Spleen (tissue), 11 donors: ENCODE measurements at regions not wholly inside any gene's neighbourhood (a gene's known extent, or its start where the extent isn't known, plus 50 kb on each side); places are given as distances from the start of the nearest gene placed in this dataset.

ENCODE experiments used
- DNase-seq: peaks from one replicate; pipeline ENCODE4 v3.0.0-alpha.2; 2020
- H3K27ac ChIP-seq, 8 donors: fragments of 200-600 bp; sonication (generic) in 7 of 8; 1 replicate in 4 of 8; 2 replicates in 4 of 8; pipeline versions ENCODE4 v1.5.0 to v1.8.0; 2016 to 2021; ENCODE audit warnings: inconsistent platforms in 4 of 8, mild to moderate bottlenecking in 4 of 8, moderate library complexity in 1 of 8
- H3K27me3 ChIP-seq, 7 donors: fragments of 200-600 bp; sonication (generic) in 6 of 7; replicated peaks in 1 of 7; 1 replicate in 4 of 7; 2 replicates in 3 of 7; pipeline versions ENCODE4 v1.5.0 to v1.8.0; 2016 to 2021; ENCODE audit warnings: inconsistent platforms in 3 of 7, mild to moderate bottlenecking in 1 of 7
- H3K36me3 ChIP-seq, 6 donors: fragments of 200-600 bp; sonication (generic) in 5 of 6; 1 replicate in 4 of 6; 2 replicates in 2 of 6; pipeline versions ENCODE4 v1.5.0 to v1.8.0; 2016 to 2021; ENCODE audit warnings: inconsistent platforms in 2 of 6
- H3K4me1 ChIP-seq, 6 donors: fragments of 200-600 bp; sonication (generic) in 5 of 6; 1 replicate in 3 of 6; 2 replicates in 3 of 6; pipeline versions ENCODE4 v1.5.0 to v1.8.0; 2016 to 2021; ENCODE audit warnings: inconsistent platforms in 3 of 6
- H3K4me3 ChIP-seq, 8 donors: fragments of 200-600 bp; sonication (generic) in 7 of 8; 1 replicate in 4 of 8; 2 replicates in 4 of 8; pipeline versions ENCODE4 v1.5.0 to v1.8.0; 2016 to 2021; ENCODE audit warnings: inconsistent platforms in 4 of 8, mild to moderate bottlenecking in 4 of 8, moderate library complexity in 2 of 8
- H3K9me3 ChIP-seq, 8 donors: fragments of 200-600 bp; sonication (generic) in 7 of 8; 1 replicate in 4 of 8; 2 replicates in 4 of 8; pipeline versions ENCODE4 v1.5.0 to v1.8.0; 2016 to 2021; ENCODE audit warnings: inconsistent platforms in 4 of 8
- POLR2A ChIP-seq, 3 donors: fragments of 450-650 bp; IDR thresholded peaks; one replicate each; pipeline ENCODE4 v1.5.1; 2017; ENCODE audit warnings: antibody characterized with exemption in 3 of 3, mild to moderate bottlenecking in 1 of 3
- POLR2AphosphoS5 ChIP-seq, 3 donors: sonication (generic); formaldehyde crosslinking; IDR thresholded peaks; one replicate each; pipeline ENCODE4 v1.5.1; 2017; ENCODE audit warnings: antibody characterized with exemption in 3 of 3
- WGBS, 5 donors: extraction: QIAGEN DNeasy Blood & Tissue Kit in 3 of 5; methylation state at CpG; one replicate each; pipeline versions ENCODE4 v1.1.5 to v1.1.7; 2013 to 2018; 5-methylcytosine and 5-hydroxymethylcytosine counted together
- intact Hi-C: fragments of 100-400 bp; cut with DNase I; formaldehyde crosslinking; loops from one replicate; pipeline ENCODE4 v1.15.0; 2023; ENCODE audit warnings: low total_unique reads
- TF ChIP-seq, protein P1 (sequence below), 11 experiments: fragments of 200-600 bp in 7 of 11; fragments of 450-650 bp in 4 of 11; sonication (generic) in 4 of 11; IDR thresholded peaks in 8 of 11; conservative IDR thresholded peaks in 3 of 11; 1 replicate in 7 of 11; 2 replicates in 4 of 11; pipeline versions ENCODE4 v1.4.0 to v1.8.0; 2016 to 2021; ENCODE audit warnings: antibody characterized with exemption in 11 of 11, inconsistent platforms in 4 of 11, mild to moderate bottlenecking in 1 of 11
- donor health status: healthy with polysubstance abuse.
- donor health status: DM: no; HTN: no; CAD: no; lungs with moderate emphysema.
- donor health status: DM: no; HTN: no; CAD: no.
- donor health status: Bipolar disorder and iron deficiency.
- donor health status: healthy.
- donor health status: DM: no; HTN: no; CAD: no.
- donor health status: DM: yes; HTN: yes; CAD: no.

DNA sequence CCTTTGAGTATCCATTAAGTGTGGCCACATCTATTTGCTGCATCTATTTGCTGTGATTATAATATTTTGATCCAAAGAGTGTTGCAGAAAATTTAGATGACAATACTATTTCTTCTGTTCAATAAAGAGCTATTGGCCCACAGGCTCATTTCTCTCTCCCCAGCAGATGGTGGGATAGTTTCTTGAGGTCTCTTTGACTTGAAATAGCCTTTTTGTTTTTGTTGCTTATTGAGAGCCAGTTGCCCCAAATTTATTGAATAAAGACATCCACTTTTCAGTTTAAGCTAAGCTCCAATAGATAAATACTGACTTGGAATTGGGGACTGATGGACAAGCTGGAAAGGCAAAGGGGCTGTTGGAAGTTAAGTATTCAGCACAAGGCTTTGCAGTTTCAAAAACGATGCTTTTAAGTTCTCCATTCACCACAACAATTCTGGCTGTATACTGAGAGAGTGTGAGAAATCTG lies 290.1 kb upstream of the MPDZ start:
- 56 to 75% (median 71%) methylated on average over 1 of the region's 1 CpG for WGBS, 5 donors
- Histone ChIP-seq H3K9me3 (no peaks in the 10 kb centered on the region), H3K27me3 (no peaks in the 10 kb centered on the region), H3K36me3 (no peaks in the 10 kb centered on the region), H3K4me3 (no peak overlapping the region), H3K27ac (no peak overlapping the region), H3K4me1 (peaks cover 0 to 9% (median 0%) of the 10 kb centered on the region in 6 donors)
- no peak for DNase-seq
- intact Hi-C loops, result no loop called here
- TF ChIP-seq, protein P1, sequence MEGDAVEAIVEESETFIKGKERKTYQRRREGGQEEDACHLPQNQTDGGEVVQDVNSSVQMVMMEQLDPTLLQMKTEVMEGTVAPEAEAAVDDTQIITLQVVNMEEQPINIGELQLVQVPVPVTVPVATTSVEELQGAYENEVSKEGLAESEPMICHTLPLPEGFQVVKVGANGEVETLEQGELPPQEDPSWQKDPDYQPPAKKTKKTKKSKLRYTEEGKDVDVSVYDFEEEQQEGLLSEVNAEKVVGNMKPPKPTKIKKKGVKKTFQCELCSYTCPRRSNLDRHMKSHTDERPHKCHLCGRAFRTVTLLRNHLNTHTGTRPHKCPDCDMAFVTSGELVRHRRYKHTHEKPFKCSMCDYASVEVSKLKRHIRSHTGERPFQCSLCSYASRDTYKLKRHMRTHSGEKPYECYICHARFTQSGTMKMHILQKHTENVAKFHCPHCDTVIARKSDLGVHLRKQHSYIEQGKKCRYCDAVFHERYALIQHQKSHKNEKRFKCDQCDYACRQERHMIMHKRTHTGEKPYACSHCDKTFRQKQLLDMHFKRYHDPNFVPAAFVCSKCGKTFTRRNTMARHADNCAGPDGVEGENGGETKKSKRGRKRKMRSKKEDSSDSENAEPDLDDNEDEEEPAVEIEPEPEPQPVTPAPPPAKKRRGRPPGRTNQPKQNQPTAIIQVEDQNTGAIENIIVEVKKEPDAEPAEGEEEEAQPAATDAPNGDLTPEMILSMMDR (IDR thresholded peaks at IDR 0.05 in 8 of 11, conservative IDR thresholded peaks at IDR 0.05 in 3 of 11), result no peak
- TF ChIP-seq POLR2AphosphoS5 (IDR thresholded peaks at IDR 0.05) (no peak), POLR2A (IDR thresholded peaks at IDR 0.05) (no peak)

DNA sequence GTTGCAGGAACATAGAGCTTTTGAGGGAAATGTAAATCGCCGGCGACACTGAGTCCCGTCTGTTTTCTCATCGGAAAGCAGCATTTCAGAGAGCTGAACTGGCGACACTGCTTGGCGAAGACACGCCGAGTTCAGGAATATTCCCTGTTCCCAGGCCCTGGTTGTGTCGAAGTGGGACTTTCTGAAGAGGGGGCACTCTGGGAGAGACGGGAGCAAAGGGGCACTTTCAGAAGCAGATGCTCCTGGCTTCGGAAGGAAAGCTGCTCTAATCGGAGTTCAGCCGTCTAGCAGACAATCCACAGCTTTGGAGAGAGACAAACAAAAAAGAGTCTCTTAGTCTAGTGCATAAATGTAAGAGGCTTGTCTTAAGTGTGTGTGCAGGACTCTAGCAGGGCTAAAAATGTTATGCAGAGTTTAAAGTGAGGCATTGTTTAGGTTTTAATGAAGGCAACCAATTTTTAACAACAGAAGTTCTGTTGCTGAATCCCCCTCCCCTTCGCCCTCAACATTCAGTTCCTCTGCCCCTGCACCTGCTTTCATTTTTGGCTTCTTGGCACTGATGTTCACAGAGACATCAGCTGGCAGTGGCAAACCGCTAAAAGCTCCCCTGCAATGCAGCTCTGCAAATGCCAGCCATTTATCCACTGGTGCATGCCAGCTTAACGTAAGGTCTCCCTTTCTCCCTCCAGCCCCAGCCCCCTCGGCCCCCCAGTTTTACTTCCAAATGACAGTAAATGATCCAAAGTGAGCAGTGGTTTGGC lies 289.5 kb upstream of the MPDZ start:
- intact Hi-C loops, result no loop called here
- 10 to 14% (median 12%) methylated on average over 18 of the region's 18 CpGs for WGBS, 5 donors
- TF ChIP-seq POLR2AphosphoS5 (IDR thresholded peaks at IDR 0.05) (no peak), POLR2A (IDR thresholded peaks at IDR 0.05) (no peak)
- TF ChIP-seq, protein P1 (IDR thresholded peaks at IDR 0.05 in 8 of 11, conservative IDR thresholded peaks at IDR 0.05 in 3 of 11), result no peak
- no peaks in the 10 kb centered on the region for H3K9me3 ChIP-seq
- H3K36me3 ChIP-seq, result no peaks in the 10 kb centered on the region
- peak overlapping the region in 3 of 8 donors; percentile 12 to 38 (median 33) for H3K4me3 ChIP-seq
- peak overlapping the region in 5 of 8 donors; percentile 41 to 60 (median 56) for H3K27ac ChIP-seq
- no peaks in the 10 kb centered on the region for H3K27me3 ChIP-seq
- peaks cover 0 to 9% (median 0%) of the 10 kb centered on the region in 6 donors for H3K4me1 ChIP-seq
- DNase-seq, result no peak

DNA sequence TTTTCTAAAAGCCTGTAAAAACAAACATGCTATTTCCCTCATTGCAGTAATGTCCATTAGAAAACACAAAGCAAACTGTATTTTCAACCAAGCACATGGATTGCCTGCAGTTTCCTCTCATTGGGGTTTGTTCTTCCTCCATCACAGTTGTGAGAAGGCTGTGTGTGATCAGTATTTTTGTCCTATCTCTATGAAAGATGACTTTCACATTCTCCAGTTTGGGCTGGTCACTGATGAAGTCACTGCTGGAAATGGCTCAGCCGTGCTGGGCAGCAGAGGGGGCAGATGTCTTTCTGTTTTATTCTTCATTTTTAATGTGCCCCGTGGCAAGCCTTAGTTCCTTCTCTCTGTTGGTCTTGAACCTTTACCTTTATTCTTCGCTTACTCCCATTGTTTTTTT lies 288.9 kb upstream of the MPDZ start:
- TF ChIP-seq POLR2AphosphoS5 (IDR thresholded peaks at IDR 0.05) (no peak), POLR2A (IDR thresholded peaks at IDR 0.05) (no peak)
- TF ChIP-seq, protein P1 (IDR thresholded peaks at IDR 0.05 in 8 of 11, conservative IDR thresholded peaks at IDR 0.05 in 3 of 11), result no peak
- no peaks in the 10 kb centered on the region for H3K36me3 ChIP-seq
- no peak for DNase-seq
- H3K4me3 ChIP-seq, result peak overlapping the region in 2 of 8 donors; percentile 33 to 38
- no peaks in the 10 kb centered on the region for H3K9me3 ChIP-seq
- peak overlapping the region in 5 of 8 donors; percentile 41 to 60 (median 56) for H3K27ac ChIP-seq
- peaks cover 0 to 9% (median 0%) of the 10 kb centered on the region in 6 donors for H3K4me1 ChIP-seq
- intact Hi-C loops, result no loop called here
- no peaks in the 10 kb centered on the region for H3K27me3 ChIP-seq
- 2 to 5% (median 4%) methylated on average over 3 of the region's 3 CpGs for WGBS, 5 donors

DNA sequence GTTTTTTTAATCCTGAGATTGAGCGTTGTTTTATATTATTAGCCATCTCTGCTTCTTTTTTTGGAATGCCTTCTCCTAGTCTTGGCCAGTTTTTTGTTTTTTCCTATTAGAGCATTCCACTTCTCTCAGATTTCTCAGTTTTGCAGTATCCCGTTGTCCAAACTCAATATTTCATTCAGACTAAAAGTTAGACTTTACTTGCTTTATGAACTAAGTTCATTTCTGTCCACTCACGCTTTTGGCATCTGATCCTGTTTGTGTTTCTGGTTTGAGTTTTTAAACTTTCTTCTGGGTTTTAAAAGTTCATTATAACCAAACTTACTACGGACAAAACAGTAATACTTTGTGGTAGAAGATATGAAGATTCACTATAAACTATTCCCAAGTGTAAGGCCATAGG lies 288.3 kb upstream of the MPDZ start:
- DNase-seq, result no peak
- intact Hi-C loops, result no loop called here
- Histone ChIP-seq H3K4me3 (no peak overlapping the region), H3K9me3 (no peaks in the 10 kb centered on the region), H3K4me1 (peaks cover 0 to 9% (median 0%) of the 10 kb centered on the region in 6 donors), H3K36me3 (no peaks in the 10 kb centered on the region), H3K27me3 (no peaks in the 10 kb centered on the region), H3K27ac (no peak overlapping the region)
- TF ChIP-seq POLR2AphosphoS5 (IDR thresholded peaks at IDR 0.05), result no peak
- TF ChIP-seq POLR2A (IDR thresholded peaks at IDR 0.05), result no peak
- TF ChIP-seq, protein P1 (IDR thresholded peaks at IDR 0.05 in 8 of 11, conservative IDR thresholded peaks at IDR 0.05 in 3 of 11), result no peak
- WGBS, 5 donors, result 75 to 82% (median 77%) methylated on average over 4 of the region's 4 CpGs
